H1 (cell line): ENCODE measurements at regions not wholly inside any gene's neighbourhood (a gene's known extent, or its start where the extent isn't known, plus 50 kb on each side); places are given as distances from the start of the nearest gene placed in this dataset.

Experiments used
- CHD2 ChIP-seq: IDR thresholded peaks from 2 replicates; pipeline ENCODE4 v1.6.1; 2012; ENCODE audit warnings: low read length, improper control_type of control experiment
- EP300 ChIP-seq, 2 experiments: IDR thresholded peaks; 1 replicate in 1 of 2; 2 replicates in 1 of 2; pipeline ENCODE4 v1.6.1; 2011 to 2012; ENCODE audit warnings: low read depth in 2 of 2, low read length in 2 of 2, mild to moderate bottlenecking in 2 of 2, borderline replicate concordance in 1 of 2, inconsistent platforms in 1 of 2, moderate library complexity in 1 of 2
- EZH2 ChIP-seq: fragments of 200-600 bp; sonication (generic); IDR thresholded peaks from 2 replicates; pipeline ENCODE4 v1.7.1; 2012; ENCODE audit warnings: low read depth, mild to moderate bottlenecking, moderate library complexity, low read length, inconsistent platforms; ENCODE audit not compliant: severe bottlenecking
- GTF2F1 ChIP-seq: IDR thresholded peaks from 2 replicates; pipeline ENCODE4 v1.6.1; 2012; ENCODE audit warnings: low read depth, low read length, improper control_type of control experiment, borderline replicate concordance
- NANOG ChIP-seq: IDR thresholded peaks from 2 replicates; pipeline ENCODE4 v1.6.1; 2011; ENCODE audit warnings: low read length, low read depth, mild to moderate bottlenecking, inconsistent platforms; ENCODE audit not compliant: insufficient read depth, poor library complexity, severe bottlenecking
- POLR2A ChIP-seq, 2 experiments: IDR thresholded peaks; 1 replicate in 1 of 2; 2 replicates in 1 of 2; pipeline ENCODE4 v1.6.1; 2011; ENCODE audit warnings: low read depth in 2 of 2, low read length in 2 of 2, mild to moderate bottlenecking in 2 of 2; ENCODE audit errors: control extremely low read depth in 1 of 2
- POLR2AphosphoS5 ChIP-seq: IDR thresholded peaks from 2 replicates; pipeline ENCODE4 v1.6.1; 2011; ENCODE audit warnings: low read depth, low read length
- RFX5 ChIP-seq: IDR thresholded peaks from 2 replicates; pipeline ENCODE4 v1.6.1; 2011; ENCODE audit warnings: low read depth, low read length, improper control_type of control experiment, borderline replicate concordance
- SIN3A ChIP-seq, 2 experiments: IDR thresholded peaks in 1 of 2; conservative IDR thresholded peaks in 1 of 2; 2 replicates each; pipeline ENCODE4 v1.6.1; 2011 to 2012; ENCODE audit warnings: low read length in 2 of 2, improper control_type of control experiment in 1 of 2, low read depth in 1 of 2, mild to moderate bottlenecking in 1 of 2
- SIRT6 ChIP-seq: IDR thresholded peaks from one replicate; pipeline ENCODE4 v1.7.1; 2012; ENCODE audit warnings: low read length, inconsistent platforms
- TF ChIP-seq, protein P1 (sequence below), 3 experiments: IDR thresholded peaks; 1 replicate in 2 of 3; 2 replicates in 1 of 3; pipeline versions ENCODE4 v1.5.1 to v1.6.1; 2011; ENCODE audit warnings: low read length in 3 of 3, mild to moderate bottlenecking in 3 of 3, inconsistent platforms in 2 of 3, low read depth in 1 of 3, moderate library complexity in 1 of 3; ENCODE audit not compliant: insufficient read depth in 1 of 3; ENCODE audit errors: control extremely low read depth in 1 of 3

DNA sequence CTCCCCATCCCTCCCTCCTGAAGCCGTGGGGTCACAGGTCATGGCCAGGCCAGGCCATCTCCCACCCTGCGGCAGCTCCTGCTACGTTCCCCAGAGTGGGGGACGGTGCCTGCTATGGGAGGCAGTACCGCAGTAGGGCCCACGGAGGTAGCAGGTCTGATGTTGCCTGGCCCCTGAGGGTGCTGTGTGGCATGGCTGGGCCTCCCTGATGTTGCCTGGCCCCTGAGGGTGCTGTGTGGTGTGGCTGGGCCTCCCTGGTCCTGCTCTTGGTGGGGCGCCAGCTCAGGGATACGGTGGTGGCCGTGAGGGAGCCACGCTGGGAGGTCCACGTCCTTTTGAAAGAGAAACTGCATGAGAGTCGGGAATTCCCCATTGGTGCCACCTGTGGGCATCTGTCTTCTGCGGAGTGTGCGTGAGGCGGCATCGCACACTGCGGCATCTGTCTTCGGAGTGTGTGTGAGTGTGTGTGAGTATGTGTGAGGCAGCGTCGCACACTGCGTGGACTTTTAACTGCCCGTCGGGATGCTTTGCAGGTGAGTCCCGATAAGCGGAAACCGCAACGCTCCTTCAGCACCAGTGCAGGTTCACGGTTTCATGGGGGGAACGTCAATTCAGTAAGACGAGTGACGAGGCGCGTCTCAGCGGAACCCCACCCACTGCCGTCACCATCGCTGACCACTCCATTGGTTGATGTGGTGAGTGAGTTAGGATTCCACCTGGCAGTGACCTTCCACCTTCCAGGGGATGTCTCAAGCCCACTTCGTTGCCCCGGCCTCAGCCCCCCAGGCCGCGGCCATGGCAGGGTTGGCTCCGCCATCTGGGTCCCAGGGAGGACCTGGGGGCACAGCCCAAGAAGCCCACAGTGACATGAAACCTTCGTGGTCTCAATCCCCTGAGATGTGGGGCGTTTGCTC lies 51.2 kb upstream of the CFAP46 start:
- TF ChIP-seq, protein P1, sequence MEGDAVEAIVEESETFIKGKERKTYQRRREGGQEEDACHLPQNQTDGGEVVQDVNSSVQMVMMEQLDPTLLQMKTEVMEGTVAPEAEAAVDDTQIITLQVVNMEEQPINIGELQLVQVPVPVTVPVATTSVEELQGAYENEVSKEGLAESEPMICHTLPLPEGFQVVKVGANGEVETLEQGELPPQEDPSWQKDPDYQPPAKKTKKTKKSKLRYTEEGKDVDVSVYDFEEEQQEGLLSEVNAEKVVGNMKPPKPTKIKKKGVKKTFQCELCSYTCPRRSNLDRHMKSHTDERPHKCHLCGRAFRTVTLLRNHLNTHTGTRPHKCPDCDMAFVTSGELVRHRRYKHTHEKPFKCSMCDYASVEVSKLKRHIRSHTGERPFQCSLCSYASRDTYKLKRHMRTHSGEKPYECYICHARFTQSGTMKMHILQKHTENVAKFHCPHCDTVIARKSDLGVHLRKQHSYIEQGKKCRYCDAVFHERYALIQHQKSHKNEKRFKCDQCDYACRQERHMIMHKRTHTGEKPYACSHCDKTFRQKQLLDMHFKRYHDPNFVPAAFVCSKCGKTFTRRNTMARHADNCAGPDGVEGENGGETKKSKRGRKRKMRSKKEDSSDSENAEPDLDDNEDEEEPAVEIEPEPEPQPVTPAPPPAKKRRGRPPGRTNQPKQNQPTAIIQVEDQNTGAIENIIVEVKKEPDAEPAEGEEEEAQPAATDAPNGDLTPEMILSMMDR (IDR thresholded peaks at IDR 0.05; ENCODE audit: control extremely low read depth in 1 of 3, insufficient read depth in 1 of 3, low read depth in 1 of 3, low read length in 3 of 3): no peak
- TF ChIP-seq SIRT6 (no peak), EP300 (IDR thresholded peaks at IDR 0.05; ENCODE audit: borderline replicate concordance in 1 of 2, low read depth in 2 of 2, low read length in 2 of 2) (no peak), SIN3A (conservative IDR thresholded peaks at IDR 0.05 in 1 of 2, IDR thresholded peaks at IDR 0.05 in 1 of 2; ENCODE audit: low read depth in 1 of 2, low read length in 2 of 2) (no peak), RFX5 (no peak), CHD2 (no peak), EZH2 (no peak), POLR2A (IDR thresholded peaks at IDR 0.05; ENCODE audit: control extremely low read depth in 1 of 2, low read depth in 2 of 2, low read length in 2 of 2) (no peak), NANOG (no peak), GTF2F1 (no peak), POLR2AphosphoS5 (no peak)
